Pons (tissue), 1 donor: ENCODE measurements at regions not wholly inside any gene's neighbourhood (a gene's known extent, or its start where the extent isn't known, plus 50 kb on each side); places are given as distances from the start of the nearest gene placed in this dataset.

Experiments
- DNase-seq: peaks from one replicate; pipeline ENCODE4 v3.0.0-alpha.2; 2016; ENCODE audit warnings: low spot score

DNA sequence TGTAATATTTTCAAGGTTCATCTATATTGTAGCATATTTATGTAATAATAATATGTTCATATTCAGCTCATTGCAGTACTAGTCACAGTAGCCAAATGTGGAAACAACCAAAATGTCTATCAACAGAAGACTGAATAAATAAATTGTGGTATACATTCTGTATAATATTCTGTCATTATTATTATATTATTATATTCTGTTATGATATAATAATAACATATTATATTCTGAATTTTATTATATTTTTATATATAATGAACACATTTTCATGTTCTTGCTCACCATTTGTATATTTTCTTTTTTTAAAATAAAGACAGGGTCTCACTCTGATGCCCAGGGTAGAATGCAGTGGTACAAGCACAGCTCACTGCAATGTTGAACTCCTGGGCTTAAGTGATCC lies 91.2 kb upstream of the STARD3NL start:
- no peak for DNase-seq

DNA sequence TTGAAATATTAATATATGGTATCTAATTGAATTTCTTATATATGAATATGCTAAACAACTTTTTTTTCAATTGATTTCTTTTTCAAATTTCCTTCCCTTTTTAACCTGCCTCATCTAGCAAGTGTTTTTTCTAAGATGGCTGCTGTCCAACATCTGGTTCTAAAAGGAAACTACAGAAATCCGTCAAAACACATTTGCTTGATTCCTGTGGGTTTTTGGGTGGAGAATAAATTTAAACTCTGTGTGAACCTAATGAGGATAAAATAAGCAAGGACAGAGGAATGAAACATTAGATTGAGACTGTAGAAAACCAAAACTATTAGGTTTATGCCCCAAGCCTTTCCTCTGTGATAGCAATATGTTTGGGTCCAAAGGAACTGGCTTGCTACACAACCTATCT lies 75.5 kb upstream of the STARD3NL start:
- DNase-seq: peak; percentile 10

- peak; percentile 75 for DNase-seq
Measured at GRCh38 chr7:38105874-38106483, 72.1 kb upstream of the STARD3NL start.

DNA sequence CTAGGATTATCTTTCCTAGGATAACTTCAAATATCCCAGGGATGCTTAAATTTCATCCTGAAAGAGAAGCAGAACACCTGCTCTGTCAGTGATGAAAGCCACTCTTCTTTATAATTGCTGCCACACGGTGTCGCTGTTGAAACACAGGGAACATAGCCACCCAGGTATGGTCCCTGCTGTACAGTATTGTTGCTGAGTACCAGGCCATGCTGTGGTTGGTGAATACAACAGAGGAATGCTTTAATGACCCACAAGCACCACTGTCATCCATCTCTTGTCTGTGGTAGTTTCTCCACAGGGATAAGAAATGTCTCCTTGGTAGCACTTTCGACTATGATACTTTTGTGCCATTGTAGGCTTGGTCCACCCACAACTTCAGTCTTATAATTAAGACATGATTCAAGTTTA lies 70.6 kb upstream of the STARD3NL start:
- DNase-seq: peak; percentile 67

DNA sequence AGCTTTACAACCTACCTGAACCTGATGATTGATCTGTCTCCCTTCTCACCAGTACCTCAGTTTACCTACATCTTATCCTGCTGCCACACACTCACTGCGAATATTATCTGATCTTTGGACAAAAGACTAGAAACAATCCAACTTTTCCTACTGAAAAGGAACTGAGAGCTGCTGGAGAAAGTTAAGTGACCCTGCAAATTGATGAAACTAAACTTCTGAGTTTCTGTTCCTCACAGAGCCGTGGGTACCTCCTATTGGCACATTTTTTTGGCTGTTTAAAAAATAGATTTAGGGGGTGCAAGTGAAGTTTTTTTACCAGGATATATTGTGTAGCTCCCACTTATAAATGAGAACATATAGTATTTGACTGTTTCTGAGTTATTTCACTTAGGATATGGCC lies 66.0 kb upstream of the STARD3NL start:
- DNase-seq: no peak

DNA sequence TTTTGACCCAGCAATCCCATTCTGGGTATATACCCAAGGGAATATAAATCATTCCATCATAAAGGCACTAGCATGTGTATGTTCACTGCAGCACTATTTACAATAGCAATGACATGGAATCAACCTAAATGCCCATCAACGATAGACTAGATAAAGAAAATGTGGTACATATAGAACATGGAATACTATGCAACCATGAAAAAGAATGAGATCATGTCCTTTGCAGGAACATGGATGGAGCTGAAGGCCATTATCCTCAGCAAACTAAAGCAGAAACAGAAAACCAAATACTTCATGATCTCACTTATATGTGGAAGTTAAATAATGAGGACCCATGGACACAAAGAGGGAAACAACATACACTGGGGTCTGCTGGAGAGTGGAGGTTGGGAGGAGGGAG lies 58.0 kb upstream of the STARD3NL start:
- DNase-seq: no peak

- DNase-seq: no peak
Measured at GRCh38 chr7:38122501-38122900, 55.5 kb upstream of the STARD3NL start.

DNA sequence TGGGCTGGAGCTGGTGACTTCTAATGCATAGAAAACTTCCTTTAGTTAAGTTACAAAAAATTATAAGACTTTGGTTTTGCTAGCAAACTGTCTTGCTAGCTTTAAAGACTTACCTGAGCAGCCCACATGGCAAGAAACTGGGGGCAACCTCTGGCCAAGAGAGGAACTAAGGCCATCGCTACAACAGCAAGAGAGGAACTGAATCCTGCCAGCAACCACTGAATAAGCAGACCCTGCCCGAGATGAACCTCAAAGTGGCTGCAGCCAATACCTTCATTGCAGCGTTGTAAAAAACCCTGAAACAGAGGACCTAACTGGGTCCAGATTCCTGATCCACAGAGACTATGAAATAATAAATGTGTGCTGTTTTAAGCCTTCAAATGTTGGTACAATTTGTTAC lies 54.6 kb upstream of the STARD3NL start:
- DNase-seq: no peak

GRCh38 chr7:38127216-38128207 lies 50.5 kb upstream of the STARD3NL start:
- DNase-seq: no peak
